ENCODE measurements at regions not wholly inside any gene's neighbourhood (a gene's known extent, or its start where the extent isn't known, plus 50 kb on each side); places are given as distances from the start of the nearest gene placed in this dataset.

- Histone ChIP-seq H3K79me1 (ENCODE audit: low read depth, low read length) (no peaks in the 10 kb centered on the region), H2BK12ac (ENCODE audit: low read depth, low read length) (no peak overlapping the region), H2BK120ac (replicated peaks; ENCODE audit: low read depth, low read length) (no peak overlapping the region), H4K20me1 (replicated peaks in 1 of 2; ENCODE audit: control insufficient read depth in 1 of 2, insufficient read depth in 2 of 2, low read length in 2 of 2) (no peaks in the 10 kb centered on the region), H3K18ac (ENCODE audit: extremely low read depth, low read length) (no peak overlapping the region), H3K27ac (ENCODE audit: low read depth, low read length) (no peak overlapping the region), H3K9ac (replicated peaks in 1 of 4; ENCODE audit: extremely low read depth in 1 of 4, low read depth in 3 of 4, low read length in 3 of 4) (no peak overlapping the region), H3K79me2 (ENCODE audit: control insufficient read depth in 1 of 2, insufficient read depth in 2 of 2, low read length in 2 of 2) (no peaks in the 10 kb centered on the region), H3K36me3 (ENCODE audit: control insufficient read depth in 2 of 4, insufficient read depth in 4 of 4, low read length in 3 of 4) (no peaks in the 10 kb centered on the region), H4K91ac (replicated peaks; ENCODE audit: insufficient read length, low read length) (no peak overlapping the region), H3K27me3 (replicated peaks in 1 of 4; ENCODE audit: control insufficient read depth in 3 of 4, extremely low read depth in 1 of 4, insufficient read depth in 3 of 4, low read length in 3 of 4) (0 out of 7 replicates have a peak, but pooled peaks cover 0 to 4% (median 0%) of the 10 kb centered on the region in 4 experiments), H3K56ac (replicated peaks; ENCODE audit: insufficient read length, low read depth, low read length) (no peak overlapping the region), H3K4me2 (ENCODE audit: insufficient read depth in 1 of 2, low read depth in 2 of 2, low read length in 2 of 2) (no peak overlapping the region), H2BK20ac (ENCODE audit: low read length) (no peak overlapping the region), H3K23ac (ENCODE audit: insufficient read length) (no peak overlapping the region), H2AK5ac (ENCODE audit: low read depth, low read length) (no peak overlapping the region), H3K4me1 (replicated peaks in 1 of 4; ENCODE audit: control insufficient read depth in 3 of 4, insufficient read depth in 4 of 4, low read length in 3 of 4) (no peaks in the 10 kb centered on the region; a peak in 1 of 7 replicates), H3K14ac (ENCODE audit: insufficient read length) (no peak overlapping the region), H2BK15ac (ENCODE audit: low read length) (no peak overlapping the region), H3K4me3 (ENCODE audit: extremely low read depth in 1 of 4, insufficient read depth in 2 of 4, low read depth in 3 of 4, low read length in 4 of 4) (no peak overlapping the region), H4K5ac (ENCODE audit: insufficient read length, low read depth, low read length) (no peak overlapping the region), H4K8ac (ENCODE audit: extremely low read depth, insufficient read depth, low read length) (no peak overlapping the region), H3K4ac (replicated peaks; ENCODE audit: insufficient read length, low read depth, low read length) (no peak overlapping the region), H2BK5ac (ENCODE audit: low read depth, low read length) (no peak overlapping the region), H2AFZ (ENCODE audit: low read length) (no peak overlapping the region), H3K9me3 (ENCODE audit: insufficient read depth in 2 of 2, low read depth in 1 of 2, low read length in 1 of 2) (no peaks in the 10 kb centered on the region), H3K23me2 (ENCODE audit: low read depth, low read length) (no peaks in the 10 kb centered on the region)
- ChIA-PET POLR2A (ENCODE audit: partially characterized antibody) (no interaction called here), CTCF (ENCODE audit: partially characterized antibody) (interaction anchor here (0.8 to 1.3 kb wide), 2 partner anchors 151 to 519 kb away, joined by 3 read pairs; no protein-coding TSS in a partner anchor)
- no peak for DNase-seq (ENCODE audit: low read depth in 1 of 2, low spot score in 2 of 2)
- no peak for FAIRE-seq
- WGBS, 2 experiments (ENCODE audit: extremely low coverage in 1 of 2, insufficient coverage in 1 of 2, insufficient read length in 1 of 2, insufficient replicate concordance in 2 of 2, low coverage in 1 of 2, low lambda C conversion rate in 2 of 2, missing lambda C conversion rate in 1 of 2), result no CpG with 5 or more reads among the region's 1 CpG
- TF ChIP-seq BRCA1 (IDR thresholded peaks at IDR 0.05; ENCODE audit: low read depth, low read length) (no peak), NRF1 (IDR thresholded peaks at IDR 0.05; ENCODE audit: low read depth, low read length) (no peak)
Measured at GRCh38 chr1:157916887-157917570, 75.4 kb upstream of the CD5L start.
